ENCODE measurements at regions not wholly inside any gene's neighbourhood (a gene's known extent, or its start where the extent isn't known, plus 50 kb on each side); places are given as distances from the start of the nearest gene placed in this dataset.
"Not testable (repeated sequence)": the region's sequence is repeated elsewhere in the genome, so short reads cannot be mapped to it uniquely, and the experiment has no call there.

- not testable (repeated sequence) for TF ChIP-seq CTCF, POLR2A (IDR thresholded peaks at IDR 0.05)
Observed at GRCh38 chr16:21539107-21539618, 60.2 kb upstream of the METTL9 start.

Data from Peyer's patch (tissue), 4 donors.